ENCODE measurements at regions not wholly inside any gene's neighbourhood (a gene's known extent, or its start where the extent isn't known, plus 50 kb on each side); places are given as distances from the start of the nearest gene placed in this dataset.

- TF ChIP-seq CTCF (IDR thresholded peaks at IDR 0.05) (no peak), POLR2A (IDR thresholded peaks at IDR 0.05) (no peak)
Observed at GRCh38 chr5:165573445-165573844, 2068.0 kb downstream of the MAT2B start.
